BJ (cell line): ENCODE measurements at regions not wholly inside any gene's neighbourhood (a gene's known extent, or its start where the extent isn't known, plus 50 kb on each side); places are given as distances from the start of the nearest gene placed in this dataset.

Source experiments
- CTCF ChIA-PET: fragments of 350-600 bp; formaldehyde crosslinking; extraction: SDS; loops from one replicate; lab custom pipeline; 2021; ENCODE audit warnings: antibody characterized with exemption, inconsistent platforms; lab: Yijun Ruan, JAX
- POLR2A ChIA-PET: fragments of 300-600 bp; sonication (Branson Sonifier 250); formaldehyde crosslinking; extraction: SDS; loops from one replicate; lab custom pipeline; 2021; ENCODE audit warnings: antibody characterized with exemption; lab: Charles Lee
- DNase-seq: peaks from one replicate; pipeline ENCODE4 v3.0.0-alpha.2; 2011; ENCODE audit warnings: low read depth
- H3K27me3 ChIP-seq: 2 replicates; pipeline ENCODE4 v1.6.0; 2011; ENCODE audit warnings: low read length; ENCODE audit not compliant: control insufficient read depth, insufficient read depth
- H3K36me3 ChIP-seq: 2 replicates; pipeline ENCODE4 v1.5.1; 2011; ENCODE audit warnings: low read length; ENCODE audit not compliant: control insufficient read depth, insufficient read depth
- H3K4me3 ChIP-seq: 2 replicates; pipeline ENCODE4 v1.5.1; 2011; ENCODE audit warnings: low read depth, mild to moderate bottlenecking, control low read depth, low read length
- TF ChIP-seq, protein P1 (sequence below): IDR thresholded peaks from 2 replicates; pipeline ENCODE4 v1.5.1; 2011; ENCODE audit warnings: low read depth, mild to moderate bottlenecking, control low read depth, inconsistent platforms, low read length, moderate library complexity; ENCODE audit not compliant: insufficient read depth

DNA sequence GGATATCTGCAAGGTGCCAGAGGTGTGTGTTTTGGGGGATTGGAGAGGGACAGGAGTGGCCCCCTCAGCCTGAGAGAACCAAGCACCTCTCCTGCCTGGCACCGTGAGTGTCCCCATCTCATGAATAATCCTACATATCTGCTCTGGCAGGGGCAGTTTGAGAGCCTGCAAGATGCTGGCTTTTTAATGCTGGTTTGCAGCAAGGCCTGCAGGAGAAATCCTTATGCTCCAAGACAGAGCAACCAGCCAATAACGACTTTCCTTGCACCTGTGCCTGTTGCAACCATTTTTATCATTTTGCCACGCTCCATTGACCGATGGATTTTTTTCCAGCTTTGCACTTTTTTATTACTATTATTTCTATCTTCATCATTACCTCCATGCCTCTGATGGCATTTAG is 259.4 kb upstream of the SKOR2 start:
- Histone ChIP-seq H3K27me3 (no peaks in the 10 kb centered on the region), H3K4me3 (no peak overlapping the region), H3K36me3 (no peaks in the 10 kb centered on the region)
- TF ChIP-seq, protein P1, sequence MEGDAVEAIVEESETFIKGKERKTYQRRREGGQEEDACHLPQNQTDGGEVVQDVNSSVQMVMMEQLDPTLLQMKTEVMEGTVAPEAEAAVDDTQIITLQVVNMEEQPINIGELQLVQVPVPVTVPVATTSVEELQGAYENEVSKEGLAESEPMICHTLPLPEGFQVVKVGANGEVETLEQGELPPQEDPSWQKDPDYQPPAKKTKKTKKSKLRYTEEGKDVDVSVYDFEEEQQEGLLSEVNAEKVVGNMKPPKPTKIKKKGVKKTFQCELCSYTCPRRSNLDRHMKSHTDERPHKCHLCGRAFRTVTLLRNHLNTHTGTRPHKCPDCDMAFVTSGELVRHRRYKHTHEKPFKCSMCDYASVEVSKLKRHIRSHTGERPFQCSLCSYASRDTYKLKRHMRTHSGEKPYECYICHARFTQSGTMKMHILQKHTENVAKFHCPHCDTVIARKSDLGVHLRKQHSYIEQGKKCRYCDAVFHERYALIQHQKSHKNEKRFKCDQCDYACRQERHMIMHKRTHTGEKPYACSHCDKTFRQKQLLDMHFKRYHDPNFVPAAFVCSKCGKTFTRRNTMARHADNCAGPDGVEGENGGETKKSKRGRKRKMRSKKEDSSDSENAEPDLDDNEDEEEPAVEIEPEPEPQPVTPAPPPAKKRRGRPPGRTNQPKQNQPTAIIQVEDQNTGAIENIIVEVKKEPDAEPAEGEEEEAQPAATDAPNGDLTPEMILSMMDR: no peak
- ChIA-PET CTCF (no interaction called here), POLR2A (no interaction called here)
- DNase-seq: no peak

DNA sequence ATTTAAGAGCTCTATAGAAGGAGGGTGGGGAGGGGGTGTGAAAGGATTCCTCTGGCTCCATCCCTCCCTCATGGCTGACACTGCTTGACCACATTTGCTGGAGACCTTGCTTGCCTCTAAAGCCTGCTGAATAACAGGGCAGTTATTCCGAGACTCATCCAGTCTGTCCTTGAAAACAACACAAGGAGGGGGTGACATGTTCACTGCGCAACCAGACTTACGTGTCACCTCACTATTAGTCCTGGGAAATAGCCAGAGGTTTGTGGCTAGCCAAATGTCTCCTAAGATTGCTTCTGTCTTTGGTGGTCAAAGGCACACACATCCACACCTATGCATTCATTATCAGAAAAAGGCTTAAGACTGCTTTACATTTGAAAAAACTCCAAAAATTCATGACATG is 256.2 kb upstream of the SKOR2 start:
- ChIA-PET POLR2A (no interaction called here), CTCF (interaction anchor here (1.3 kb wide), 1 partner anchor 9 kb away, joined by 3 read pairs; no protein-coding TSS in a partner anchor)
- Histone ChIP-seq H3K4me3 (no peak overlapping the region), H3K36me3 (no peaks in the 10 kb centered on the region), H3K27me3 (no peaks in the 10 kb centered on the region)
- no peak for DNase-seq
- TF ChIP-seq, protein P1: no peak

DNA sequence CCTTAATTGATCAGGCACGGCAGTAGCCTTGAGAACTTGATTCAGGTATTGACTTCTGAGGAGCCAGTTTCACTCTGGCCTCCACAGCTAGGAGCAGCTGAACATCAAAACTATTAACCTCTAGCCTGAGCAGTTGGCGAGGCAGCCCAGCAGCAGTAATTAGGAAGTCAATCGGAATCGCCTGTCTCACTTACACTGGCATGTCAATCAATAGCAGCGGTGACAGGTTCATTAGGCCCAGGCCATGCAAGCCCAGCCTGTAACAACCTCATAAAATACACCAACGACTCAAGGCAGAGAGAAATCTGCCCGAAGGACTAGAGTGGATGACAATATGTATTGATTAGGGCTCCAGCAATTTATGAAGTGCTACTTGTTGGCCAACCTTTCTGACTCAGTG is 255.4 kb upstream of the SKOR2 start:
- Histone ChIP-seq H3K36me3 (no peaks in the 10 kb centered on the region), H3K4me3 (no peak overlapping the region), H3K27me3 (no peaks in the 10 kb centered on the region)
- ChIA-PET CTCF (interaction anchor here (1.3 kb wide), 1 partner anchor 9 kb away, joined by 3 read pairs; no protein-coding TSS in a partner anchor), POLR2A (no interaction called here)
- TF ChIP-seq, protein P1: no peak
- no peak for DNase-seq

DNA sequence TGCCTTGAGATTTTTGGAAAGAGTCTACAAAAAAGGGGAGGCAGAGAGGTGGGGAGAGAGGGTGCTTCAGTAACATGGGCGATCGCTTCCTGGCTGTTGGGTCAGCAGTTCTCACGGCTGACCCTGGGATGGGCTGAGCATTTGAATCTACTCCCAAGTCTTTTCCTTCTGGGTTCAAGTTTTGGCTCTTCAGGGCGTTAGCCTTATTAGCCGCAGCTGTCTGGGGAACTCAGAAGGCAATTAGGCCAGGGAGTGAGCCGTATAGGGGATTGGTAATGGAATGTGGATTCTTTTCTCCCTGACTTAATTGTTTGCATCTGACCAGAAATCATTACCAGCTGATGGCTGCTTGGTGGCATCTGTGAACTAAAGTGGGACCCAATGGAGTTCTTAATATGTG is 250.5 kb upstream of the SKOR2 start:
- no peak overlapping the region for H3K4me3 ChIP-seq
- TF ChIP-seq, protein P1: no peak
- ChIA-PET POLR2A (no interaction called here), CTCF (no interaction called here)
- DNase-seq: no peak
- H3K27me3 ChIP-seq: no peaks in the 10 kb centered on the region
- H3K36me3 ChIP-seq: no peaks in the 10 kb centered on the region

DNA sequence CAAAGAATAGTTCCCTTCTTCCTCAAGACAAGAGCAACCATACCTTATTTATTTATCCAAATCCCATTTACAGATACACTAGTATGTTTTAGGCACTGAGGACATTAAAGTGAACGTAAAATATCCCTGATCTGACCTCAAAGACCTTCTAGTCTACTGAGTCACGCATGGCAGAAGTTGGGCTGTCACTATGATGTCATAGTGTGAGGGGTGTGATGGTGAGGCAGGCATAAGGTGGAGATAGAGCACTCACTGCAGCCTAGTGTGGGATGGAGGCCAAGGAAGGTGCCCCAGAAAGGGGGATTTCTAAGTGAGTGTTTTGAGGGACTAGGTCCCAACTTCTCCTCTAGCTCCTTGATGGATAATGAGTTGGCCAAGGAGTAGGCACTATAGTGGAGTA is 249.5 kb upstream of the SKOR2 start:
- TF ChIP-seq, protein P1: no peak
- no peaks in the 10 kb centered on the region for H3K27me3 ChIP-seq
- no peaks in the 10 kb centered on the region for H3K36me3 ChIP-seq
- CTCF ChIA-PET: no interaction called here
- no peak overlapping the region for H3K4me3 ChIP-seq
- POLR2A ChIA-PET: no interaction called here
- no peak for DNase-seq
